Breast epithelium (tissue), 3 donors: ENCODE measurements at regions not wholly inside any gene's neighbourhood (a gene's known extent, or its start where the extent isn't known, plus 50 kb on each side); places are given as distances from the start of the nearest gene placed in this dataset.

ENCODE experiments used
- POLR2AphosphoS5 ChIP-seq, 3 donors: sonication (generic); formaldehyde crosslinking; IDR thresholded peaks; one replicate each; pipeline ENCODE4 v1.6.1; 2017; ENCODE audit warnings: antibody characterized with exemption in 3 of 3
- TF ChIP-seq, protein P1 (sequence below), 3 donors: fragments of 450-650 bp; IDR thresholded peaks; one replicate each; pipeline ENCODE4 v1.5.1; 2016 to 2017; ENCODE audit warnings: antibody characterized with exemption in 3 of 3, mild to moderate bottlenecking in 3 of 3, moderate library complexity in 3 of 3

DNA sequence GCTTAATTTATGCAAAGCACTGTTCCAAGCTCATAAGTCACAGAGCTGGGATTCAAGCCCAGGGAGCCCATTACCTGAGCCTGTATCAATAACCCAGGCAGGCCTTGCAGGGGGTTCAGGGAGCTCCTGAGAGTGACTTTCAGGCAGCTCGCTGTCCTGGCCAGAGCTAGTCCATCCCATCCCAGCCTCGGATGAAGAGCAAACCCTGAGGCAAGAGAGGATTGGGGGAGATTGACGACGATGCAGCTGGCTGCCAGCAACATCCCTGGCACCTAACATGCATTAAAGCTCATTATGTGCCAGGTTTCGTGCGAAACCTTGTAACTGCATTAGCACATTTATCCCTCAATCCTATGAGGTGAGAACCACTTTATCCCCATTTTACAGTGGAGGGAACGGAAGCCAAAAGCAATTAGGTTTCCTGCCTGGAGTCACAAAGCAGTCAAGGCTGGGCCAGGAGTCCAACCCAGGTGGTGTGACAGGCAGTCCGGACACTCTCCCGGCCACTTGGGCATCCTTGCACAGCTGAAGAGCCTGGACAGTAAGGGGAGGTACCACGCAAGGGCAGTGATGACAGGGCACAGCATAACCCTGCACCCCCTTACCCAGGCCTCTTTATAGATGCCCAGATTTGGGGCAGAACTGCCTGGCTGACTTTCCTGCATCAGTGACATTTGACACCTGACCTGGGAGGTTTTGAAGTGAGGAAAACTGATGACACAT is 129.8 kb upstream of the CHST15 start:
- TF ChIP-seq, protein P1, sequence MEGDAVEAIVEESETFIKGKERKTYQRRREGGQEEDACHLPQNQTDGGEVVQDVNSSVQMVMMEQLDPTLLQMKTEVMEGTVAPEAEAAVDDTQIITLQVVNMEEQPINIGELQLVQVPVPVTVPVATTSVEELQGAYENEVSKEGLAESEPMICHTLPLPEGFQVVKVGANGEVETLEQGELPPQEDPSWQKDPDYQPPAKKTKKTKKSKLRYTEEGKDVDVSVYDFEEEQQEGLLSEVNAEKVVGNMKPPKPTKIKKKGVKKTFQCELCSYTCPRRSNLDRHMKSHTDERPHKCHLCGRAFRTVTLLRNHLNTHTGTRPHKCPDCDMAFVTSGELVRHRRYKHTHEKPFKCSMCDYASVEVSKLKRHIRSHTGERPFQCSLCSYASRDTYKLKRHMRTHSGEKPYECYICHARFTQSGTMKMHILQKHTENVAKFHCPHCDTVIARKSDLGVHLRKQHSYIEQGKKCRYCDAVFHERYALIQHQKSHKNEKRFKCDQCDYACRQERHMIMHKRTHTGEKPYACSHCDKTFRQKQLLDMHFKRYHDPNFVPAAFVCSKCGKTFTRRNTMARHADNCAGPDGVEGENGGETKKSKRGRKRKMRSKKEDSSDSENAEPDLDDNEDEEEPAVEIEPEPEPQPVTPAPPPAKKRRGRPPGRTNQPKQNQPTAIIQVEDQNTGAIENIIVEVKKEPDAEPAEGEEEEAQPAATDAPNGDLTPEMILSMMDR (IDR thresholded peaks at IDR 0.05) = no peak
- TF ChIP-seq POLR2AphosphoS5 (IDR thresholded peaks at IDR 0.05) = no peak
